ENCODE measurements at regions not wholly inside any gene's neighbourhood (a gene's known extent, or its start where the extent isn't known, plus 50 kb on each side); places are given as distances from the start of the nearest gene placed in this dataset.

DNA sequence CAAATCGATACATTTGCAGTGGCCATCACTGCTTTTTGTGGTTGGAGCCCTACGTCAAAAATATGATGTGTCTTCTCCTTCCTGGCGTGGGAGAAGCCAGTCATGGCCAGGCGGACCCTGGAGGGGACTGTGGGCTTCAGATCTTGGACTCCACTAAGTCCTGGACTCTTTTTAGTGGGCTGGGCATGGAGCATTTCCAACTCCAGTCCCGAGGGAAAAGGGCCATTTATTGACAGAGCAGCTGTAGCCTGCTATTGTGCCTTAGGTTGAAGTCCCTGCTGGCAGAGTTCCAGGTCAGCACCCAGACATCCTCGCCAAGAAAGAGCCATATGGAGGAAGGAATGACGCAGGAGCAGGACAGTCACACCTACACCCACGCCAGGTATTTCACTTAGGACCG, 179.2 kb upstream of the ZNF507 start:
- no peak overlapping the region for H3K9ac ChIP-seq (ENCODE audit: low read length)
- H3K27ac ChIP-seq (ENCODE audit: low read length) = no peak overlapping the region
- no peaks in the 10 kb centered on the region for H3K9me2 ChIP-seq (replicated peaks; ENCODE audit: insufficient read depth, low read length)
- H3K4me3 ChIP-seq (ENCODE audit: low read length) = no peak overlapping the region
- H3K4me2 ChIP-seq (ENCODE audit: low read depth, low read length, poor library complexity, severe bottlenecking) = no peak overlapping the region
- H3K4me1 ChIP-seq (ENCODE audit: low read length) = no peaks in the 10 kb centered on the region
- H3K9me3 ChIP-seq (ENCODE audit: low read length) = no peaks in the 10 kb centered on the region
- no peaks in the 10 kb centered on the region for H4K20me1 ChIP-seq (ENCODE audit: insufficient read depth, low read depth, low read length)
- H3K36me3 ChIP-seq (ENCODE audit: insufficient read depth, low read length) = no peaks in the 10 kb centered on the region
- no peak for DNase-seq
- H3K27me3 ChIP-seq (ENCODE audit: low read length) = no peaks in the 10 kb centered on the region
- no peak overlapping the region for H2AFZ ChIP-seq (ENCODE audit: low read length)
- no peaks in the 10 kb centered on the region for H3K79me2 ChIP-seq (ENCODE audit: low read length)

DNA sequence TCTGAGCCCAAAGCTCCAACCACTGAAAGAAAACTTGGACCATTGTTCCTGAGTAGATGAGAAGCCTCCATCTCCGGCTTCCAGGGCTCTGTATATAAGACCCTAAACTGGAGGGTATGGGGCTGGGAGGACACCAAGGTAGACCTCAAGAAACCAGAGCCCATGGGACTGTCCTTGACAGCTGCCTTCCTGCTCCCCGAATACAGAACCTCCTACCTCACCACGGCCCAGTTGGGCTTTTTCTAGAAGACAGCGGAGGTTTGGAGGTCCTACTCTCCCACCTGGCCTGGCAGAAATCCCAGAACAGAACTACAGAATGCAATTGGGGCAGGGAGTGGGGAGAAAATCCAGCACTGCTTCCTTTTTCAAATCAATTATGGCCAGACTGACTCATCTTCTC, 177.3 kb upstream of the ZNF507 start:
- DNase-seq = no peak
- no peaks in the 10 kb centered on the region for H4K20me1 ChIP-seq (ENCODE audit: insufficient read depth, low read depth, low read length)
- H3K4me3 ChIP-seq (ENCODE audit: low read length) = no peak overlapping the region
- H3K9me2 ChIP-seq (replicated peaks; ENCODE audit: insufficient read depth, low read length) = no peaks in the 10 kb centered on the region
- H2AFZ ChIP-seq (ENCODE audit: low read length) = no peak overlapping the region
- no peak overlapping the region for H3K4me2 ChIP-seq (ENCODE audit: low read depth, low read length, poor library complexity, severe bottlenecking)
- no peak overlapping the region for H3K9ac ChIP-seq (ENCODE audit: low read length)
- no peaks in the 10 kb centered on the region for H3K36me3 ChIP-seq (ENCODE audit: insufficient read depth, low read length)
- H3K4me1 ChIP-seq (ENCODE audit: low read length) = no peaks in the 10 kb centered on the region
- no peaks in the 10 kb centered on the region for H3K79me2 ChIP-seq (ENCODE audit: low read length)
- no peaks in the 10 kb centered on the region for H3K9me3 ChIP-seq (ENCODE audit: low read length)
- H3K27me3 ChIP-seq (ENCODE audit: low read length) = no peaks in the 10 kb centered on the region
- no peak overlapping the region for H3K27ac ChIP-seq (ENCODE audit: low read length)

DNA sequence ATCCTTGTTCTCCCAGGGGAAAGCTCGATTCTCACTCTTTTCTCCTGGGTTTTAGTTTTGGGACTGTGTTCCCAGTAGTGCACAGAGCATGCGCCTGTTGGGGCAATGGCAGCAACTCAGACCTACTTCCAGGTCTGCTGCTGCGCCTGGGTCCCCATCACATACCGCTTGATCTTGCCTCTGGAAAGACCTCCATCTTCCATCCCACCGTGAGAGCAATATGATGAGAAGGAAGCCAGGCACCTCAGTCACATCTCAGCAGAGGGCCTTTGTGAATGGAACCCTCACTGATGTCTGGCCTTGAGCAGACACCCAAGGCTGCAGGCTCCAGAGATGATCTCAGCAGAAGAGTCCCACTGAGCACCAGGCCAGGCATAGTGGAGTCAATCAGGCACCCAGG, 176.8 kb upstream of the ZNF507 start:
- H3K4me2 ChIP-seq (ENCODE audit: low read depth, low read length, poor library complexity, severe bottlenecking) = no peak overlapping the region
- H3K27ac ChIP-seq (ENCODE audit: low read length) = no peak overlapping the region
- H3K9ac ChIP-seq (ENCODE audit: low read length) = no peak overlapping the region
- H3K36me3 ChIP-seq (ENCODE audit: insufficient read depth, low read length) = no peaks in the 10 kb centered on the region
- no peak overlapping the region for H2AFZ ChIP-seq (ENCODE audit: low read length)
- no peaks in the 10 kb centered on the region for H3K79me2 ChIP-seq (ENCODE audit: low read length)
- no peak overlapping the region for H3K4me3 ChIP-seq (ENCODE audit: low read length)
- H3K4me1 ChIP-seq (ENCODE audit: low read length) = no peaks in the 10 kb centered on the region
- no peaks in the 10 kb centered on the region for H4K20me1 ChIP-seq (ENCODE audit: insufficient read depth, low read depth, low read length)
- no peaks in the 10 kb centered on the region for H3K27me3 ChIP-seq (ENCODE audit: low read length)
- no peaks in the 10 kb centered on the region for H3K9me2 ChIP-seq (replicated peaks; ENCODE audit: insufficient read depth, low read length)
- no peaks in the 10 kb centered on the region for H3K9me3 ChIP-seq (ENCODE audit: low read length)
- DNase-seq = no peak

DNA sequence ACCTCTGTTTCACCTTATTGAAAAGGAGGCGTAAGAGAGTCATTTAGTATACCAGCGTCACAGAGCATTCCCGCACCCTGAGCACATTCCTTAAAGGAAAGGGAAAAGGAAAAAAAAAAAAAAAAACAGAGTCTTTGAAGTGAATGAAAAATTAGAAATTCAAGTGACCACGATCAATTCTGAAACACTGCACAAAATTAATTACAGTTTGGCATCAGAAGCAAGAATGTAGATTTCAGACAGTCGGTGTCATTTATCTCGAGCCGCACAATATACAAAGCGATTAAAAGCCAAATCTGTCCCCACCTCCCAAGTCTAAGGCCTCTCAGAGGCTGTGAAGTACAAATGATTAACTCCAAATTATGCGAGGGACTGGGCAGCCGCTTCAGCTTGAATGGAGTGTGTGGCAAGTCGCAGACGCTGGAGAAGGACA, 173.7 kb upstream of the ZNF507 start:
- no peaks in the 10 kb centered on the region for H4K20me1 ChIP-seq (ENCODE audit: insufficient read depth, low read depth, low read length)
- no peaks in the 10 kb centered on the region for H3K27me3 ChIP-seq (ENCODE audit: low read length)
- DNase-seq = no peak
- no peaks in the 10 kb centered on the region for H3K4me1 ChIP-seq (ENCODE audit: low read length)
- no peak overlapping the region for H2AFZ ChIP-seq (ENCODE audit: low read length)
- H3K9ac ChIP-seq (ENCODE audit: low read length) = no peak overlapping the region
- no peak overlapping the region for H3K27ac ChIP-seq (ENCODE audit: low read length)
- no peaks in the 10 kb centered on the region for H3K9me3 ChIP-seq (ENCODE audit: low read length)
- no peaks in the 10 kb centered on the region for H3K36me3 ChIP-seq (ENCODE audit: insufficient read depth, low read length)
- H3K79me2 ChIP-seq (ENCODE audit: low read length) = no peaks in the 10 kb centered on the region
- H3K4me2 ChIP-seq (ENCODE audit: low read depth, low read length, poor library complexity, severe bottlenecking) = no peak overlapping the region
- no peaks in the 10 kb centered on the region for H3K9me2 ChIP-seq (replicated peaks; ENCODE audit: insufficient read depth, low read length)
- H3K4me3 ChIP-seq (ENCODE audit: low read length) = no peak overlapping the region

DNA sequence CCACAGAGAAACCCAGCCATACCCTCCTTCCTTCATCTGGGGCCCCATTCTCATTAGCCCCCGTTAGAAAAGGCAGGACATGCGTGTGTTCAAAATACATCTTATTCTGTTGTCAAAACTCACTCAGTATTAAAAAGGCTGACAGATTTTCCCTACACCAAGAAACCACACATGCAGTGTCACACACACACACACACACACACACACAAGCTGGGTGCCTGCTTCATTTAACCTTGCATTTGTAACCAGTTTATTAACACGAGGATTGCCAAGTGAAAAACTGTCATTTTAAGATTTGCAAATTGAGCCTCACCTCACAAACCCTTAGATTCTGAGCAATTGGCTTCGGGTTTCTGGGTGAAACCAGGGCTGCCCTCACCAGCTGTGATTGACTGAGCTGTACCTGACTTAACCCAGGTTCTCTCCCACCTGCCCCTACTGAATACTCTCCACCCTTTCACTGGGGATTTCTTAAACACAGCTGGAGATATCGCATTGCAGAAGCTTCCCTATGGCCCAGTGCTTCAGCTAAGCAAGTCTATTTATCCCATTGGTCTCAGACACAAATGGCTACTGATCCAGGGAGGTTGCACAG, 172.7 kb upstream of the ZNF507 start:
- Histone ChIP-seq H2AFZ (ENCODE audit: low read length) (no peak overlapping the region), H3K9ac (ENCODE audit: low read length) (no peak overlapping the region)
- no peak for DNase-seq

DNA sequence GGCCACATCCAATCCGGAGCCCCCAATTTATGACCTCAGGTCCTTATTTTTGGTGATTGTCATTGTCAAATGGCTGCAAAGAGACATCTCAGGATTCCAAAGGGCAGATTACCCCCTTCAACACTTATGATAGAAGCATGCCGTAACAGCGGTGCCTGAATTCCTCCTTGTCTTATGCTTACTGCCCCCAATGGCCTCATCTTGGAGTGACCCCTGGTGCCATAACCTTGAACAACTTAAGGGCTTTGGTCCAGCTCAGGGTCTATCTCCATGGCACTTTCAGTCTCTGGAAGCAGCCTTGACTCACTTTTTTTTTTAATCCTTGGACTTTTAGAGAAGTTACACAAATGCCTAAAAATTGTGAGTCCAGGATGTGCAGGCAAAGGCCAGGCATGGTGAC, 171.6 kb upstream of the ZNF507 start:
- Histone ChIP-seq H3K9me2 (replicated peaks; ENCODE audit: insufficient read depth, low read length) (no peaks in the 10 kb centered on the region), H3K36me3 (ENCODE audit: insufficient read depth, low read length) (no peaks in the 10 kb centered on the region), H3K27me3 (ENCODE audit: low read length) (no peaks in the 10 kb centered on the region), H3K79me2 (ENCODE audit: low read length) (no peaks in the 10 kb centered on the region), H4K20me1 (ENCODE audit: insufficient read depth, low read depth, low read length) (no peaks in the 10 kb centered on the region), H3K9me3 (ENCODE audit: low read length) (no peaks in the 10 kb centered on the region), H3K4me1 (ENCODE audit: low read length) (no peaks in the 10 kb centered on the region), H2AFZ (ENCODE audit: low read length) (no peak overlapping the region), H3K4me2 (ENCODE audit: low read depth, low read length, poor library complexity, severe bottlenecking) (no peak overlapping the region), H3K4me3 (ENCODE audit: low read length) (no peak overlapping the region), H3K27ac (ENCODE audit: low read length) (no peak overlapping the region), H3K9ac (ENCODE audit: low read length) (no peak overlapping the region)
- no peak for DNase-seq

More for the DNA sequence above, 172.7 kb upstream of the ZNF507 start:
- Histone ChIP-seq H3K4me3 (ENCODE audit: low read length) (no peak overlapping the region), H3K27ac (ENCODE audit: low read length) (no peak overlapping the region), H3K9me3 (ENCODE audit: low read length) (no peaks in the 10 kb centered on the region), H3K4me1 (ENCODE audit: low read length) (no peaks in the 10 kb centered on the region), H3K79me2 (ENCODE audit: low read length) (no peaks in the 10 kb centered on the region), H3K4me2 (ENCODE audit: low read depth, low read length, poor library complexity, severe bottlenecking) (no peak overlapping the region), H3K36me3 (ENCODE audit: insufficient read depth, low read length) (no peaks in the 10 kb centered on the region), H3K27me3 (ENCODE audit: low read length) (no peaks in the 10 kb centered on the region), H3K9me2 (replicated peaks; ENCODE audit: insufficient read depth, low read length) (no peaks in the 10 kb centered on the region), H4K20me1 (ENCODE audit: insufficient read depth, low read depth, low read length) (no peaks in the 10 kb centered on the region)

DNA sequence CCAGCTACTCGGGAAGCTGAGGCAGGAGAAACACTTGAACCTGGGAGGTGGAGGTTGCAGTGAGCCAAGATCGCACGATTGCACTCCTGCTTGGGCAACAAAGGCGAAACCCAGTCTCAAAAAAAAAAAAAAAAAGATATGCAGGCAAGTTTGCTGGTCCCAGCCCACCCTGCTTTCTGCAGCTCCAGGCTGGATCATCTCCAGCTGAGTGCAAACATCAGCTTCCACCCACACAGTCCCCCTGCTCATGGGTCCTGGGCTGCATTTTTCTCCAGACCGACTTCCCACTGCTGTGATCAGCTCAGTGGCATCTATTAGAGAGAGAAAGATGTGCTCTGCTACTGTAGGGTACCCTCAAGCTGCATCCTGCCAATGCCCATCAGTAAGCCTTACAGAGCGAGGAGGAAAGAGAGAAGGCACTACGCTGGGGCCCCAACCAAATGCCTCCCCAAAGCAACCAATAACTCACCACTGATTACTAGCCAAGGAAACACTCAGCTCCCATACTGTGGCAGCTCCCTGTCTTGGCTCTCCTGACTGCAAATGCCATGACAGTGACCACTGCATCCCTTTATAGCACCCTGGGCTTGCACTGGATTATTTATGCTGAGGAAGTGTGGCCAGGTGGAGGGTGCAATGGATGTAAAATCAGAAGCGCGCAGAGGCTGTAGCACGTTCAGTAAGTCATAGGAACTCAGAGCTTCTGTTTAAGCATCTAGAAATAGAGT, 170.9 kb upstream of the ZNF507 start:
- Histone ChIP-seq H3K9me3 (ENCODE audit: low read length) (no peaks in the 10 kb centered on the region), H3K36me3 (ENCODE audit: insufficient read depth, low read length) (no peaks in the 10 kb centered on the region), H3K4me2 (ENCODE audit: low read depth, low read length, poor library complexity, severe bottlenecking) (no peak overlapping the region), H2AFZ (ENCODE audit: low read length) (no peak overlapping the region), H3K79me2 (ENCODE audit: low read length) (no peaks in the 10 kb centered on the region), H3K27me3 (ENCODE audit: low read length) (no peaks in the 10 kb centered on the region), H4K20me1 (ENCODE audit: insufficient read depth, low read depth, low read length) (no peaks in the 10 kb centered on the region), H3K9me2 (replicated peaks; ENCODE audit: insufficient read depth, low read length) (no peaks in the 10 kb centered on the region), H3K9ac (ENCODE audit: low read length) (no peak overlapping the region), H3K27ac (ENCODE audit: low read length) (no peak overlapping the region), H3K4me3 (ENCODE audit: low read length) (no peak overlapping the region), H3K4me1 (ENCODE audit: low read length) (no peaks in the 10 kb centered on the region)
- no peak for DNase-seq

DNA sequence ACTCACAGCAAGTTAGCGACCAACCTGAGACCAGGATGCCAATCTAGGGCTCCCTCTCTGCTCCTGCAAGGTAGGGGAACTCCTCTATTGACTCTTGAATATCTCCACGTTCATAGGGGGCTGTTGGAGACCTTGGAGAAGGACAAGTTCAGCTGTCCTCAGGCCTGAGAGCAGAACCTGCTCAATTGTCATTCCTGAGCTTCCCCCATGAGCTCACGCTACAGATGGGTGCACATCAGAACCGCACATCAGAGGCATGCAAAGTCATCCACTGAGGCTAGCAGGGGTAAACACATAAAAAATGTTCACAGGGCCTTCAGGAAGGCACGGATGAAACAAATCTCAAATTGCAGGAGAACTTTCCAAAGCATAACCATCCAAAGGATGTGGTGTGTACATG, 168.8 kb upstream of the ZNF507 start:
- no peaks in the 10 kb centered on the region for H3K9me3 ChIP-seq (ENCODE audit: low read length)
- no peak overlapping the region for H3K9ac ChIP-seq (ENCODE audit: low read length)
- no peaks in the 10 kb centered on the region for H3K79me2 ChIP-seq (ENCODE audit: low read length)
- H3K4me2 ChIP-seq (ENCODE audit: low read depth, low read length, poor library complexity, severe bottlenecking) = no peak overlapping the region
- no peak overlapping the region for H3K27ac ChIP-seq (ENCODE audit: low read length)
- H3K27me3 ChIP-seq (ENCODE audit: low read length) = no peaks in the 10 kb centered on the region
- no peak for DNase-seq
- H4K20me1 ChIP-seq (ENCODE audit: insufficient read depth, low read depth, low read length) = no peaks in the 10 kb centered on the region
- no peaks in the 10 kb centered on the region for H3K9me2 ChIP-seq (replicated peaks; ENCODE audit: insufficient read depth, low read length)
- H3K4me3 ChIP-seq (ENCODE audit: low read length) = no peak overlapping the region
- H3K4me1 ChIP-seq (ENCODE audit: low read length) = no peaks in the 10 kb centered on the region
- no peak overlapping the region for H2AFZ ChIP-seq (ENCODE audit: low read length)
- no peaks in the 10 kb centered on the region for H3K36me3 ChIP-seq (ENCODE audit: insufficient read depth, low read length)
